GM23338 (cell line): ENCODE measurements at regions not wholly inside any gene's neighbourhood (a gene's known extent, or its start where the extent isn't known, plus 50 kb on each side); places are given as distances from the start of the nearest gene placed in this dataset.

Experiments used
- ATAC-seq: fragments of 200-7000 bp; cut with Tn5 transposase; 3 replicates; pipeline ENCODE4 v1.9.1; 2020
- DNase-seq: peaks from one replicate; pipeline ENCODE4 v3.0.0-alpha.2; 2015; ENCODE audit warnings: low spot score
- H2AFZ ChIP-seq: fragments of 200-600 bp; sonication (generic); 2 replicates; pipeline ENCODE4 v1.8.0; 2016; ENCODE audit warnings: antibody characterized with exemption, mild to moderate bottlenecking, moderate library complexity
- H3F3A ChIP-seq: fragments of 200-600 bp; sonication (generic); replicated peaks from 2 replicates; pipeline ENCODE4 v1.8.0; 2017; ENCODE audit warnings: antibody characterized with exemption, mixed run types, low read depth
- H3K27ac ChIP-seq: fragments of 200-600 bp; sonication (generic); 2 replicates; pipeline ENCODE4 v1.6.1; 2016; ENCODE audit warnings: low read depth
- H3K27me3 ChIP-seq: fragments of 200-600 bp; sonication (generic); 2 replicates; pipeline ENCODE4 v1.8.0; 2016; ENCODE audit warnings: mild to moderate bottlenecking, mixed run types, moderate library complexity; ENCODE audit not compliant: insufficient read depth
- H3K36me3 ChIP-seq: fragments of 200-600 bp; sonication (generic); 2 replicates; pipeline ENCODE4 v1.8.0; 2016; ENCODE audit warnings: mild to moderate bottlenecking; ENCODE audit not compliant: insufficient read depth
- H3K4me1 ChIP-seq: fragments of 200-600 bp; sonication (generic); 2 replicates; pipeline ENCODE4 v1.8.0; 2016; ENCODE audit warnings: mild to moderate bottlenecking, moderate library complexity; ENCODE audit not compliant: insufficient read depth
- H3K4me2 ChIP-seq: fragments of 200-600 bp; sonication (generic); 2 replicates; pipeline ENCODE4 v1.7.1; 2017; ENCODE audit warnings: mixed run types
- H3K4me3 ChIP-seq: fragments of 200-600 bp; sonication (generic); 2 replicates; pipeline ENCODE4 v1.6.1; 2016; ENCODE audit warnings: mixed run types
- H3K79me2 ChIP-seq: fragments of 200-600 bp; sonication (generic); replicated peaks from 2 replicates; pipeline ENCODE4 v1.8.0; 2017; ENCODE audit warnings: mild to moderate bottlenecking; ENCODE audit not compliant: insufficient read depth
- H3K9me2 ChIP-seq: fragments of 200-600 bp; sonication (generic); 2 replicates; pipeline ENCODE4 v1.8.0; 2017; ENCODE audit not compliant: insufficient read depth
- H4K20me1 ChIP-seq: fragments of 200-600 bp; sonication (generic); replicated peaks from 2 replicates; pipeline ENCODE4 v1.8.0; 2017; ENCODE audit warnings: mild to moderate bottlenecking; ENCODE audit not compliant: insufficient read depth
- H3K27ac Mint-ChIP-seq: 2 replicates; pipeline ENCODE4 v1.8.0; 2020; ENCODE audit warnings: inconsistent platforms, mild to moderate bottlenecking, moderate library complexity, mixed read lengths
- H3K27me3 Mint-ChIP-seq: 3 replicates; pipeline ENCODE4 v1.8.0; 2022; ENCODE audit warnings: low read depth, mild to moderate bottlenecking, moderate library complexity, mixed read lengths, inconsistent platforms; ENCODE audit not compliant: insufficient read depth, poor library complexity
- H3K36me3 Mint-ChIP-seq: 3 replicates; pipeline ENCODE4 v1.8.0; 2021; ENCODE audit warnings: low read depth, mild to moderate bottlenecking, inconsistent platforms, moderate library complexity, mixed read lengths
- H3K4me1 Mint-ChIP-seq: 3 replicates; pipeline ENCODE4 v1.8.0; 2020; ENCODE audit warnings: mild to moderate bottlenecking, inconsistent platforms, mixed read lengths
- H3K4me3 Mint-ChIP-seq: 3 replicates; pipeline ENCODE4 v1.8.0; 2021; ENCODE audit warnings: moderate library complexity, mild to moderate bottlenecking, inconsistent platforms, mixed read lengths
- H3K9me3 Mint-ChIP-seq: 3 replicates; pipeline ENCODE4 v1.8.0; 2020; ENCODE audit warnings: moderate library complexity, mild to moderate bottlenecking, inconsistent platforms, mixed read lengths
- CREB1 ChIP-seq: fragments of 250-450 bp; sonication (Bioruptor Pico); IDR thresholded peaks from 2 replicates; pipeline ENCODE4 v1.5.0; 2020; ENCODE audit warnings: low read depth, mild to moderate bottlenecking, moderate library complexity
- EZH2 ChIP-seq: fragments of 200-600 bp; sonication (generic); IDR thresholded peaks from one replicate; pipeline ENCODE4 v1.8.0; 2017; ENCODE audit warnings: antibody characterized with exemption, mild to moderate bottlenecking, low read depth; ENCODE audit not compliant: unreplicated experiment
- EZH2phosphoT487 ChIP-seq: fragments of 200-600 bp; sonication (generic); IDR thresholded peaks from one replicate; pipeline ENCODE4 v1.8.1; 2018; ENCODE audit warnings: antibody characterized with exemption; ENCODE audit not compliant: unreplicated experiment
- JUNB ChIP-seq: IDR thresholded peaks from one replicate; pipeline ENCODE4 v1.6.1; 2016; ENCODE audit warnings: antibody characterized with exemption; ENCODE audit not compliant: unreplicated experiment
- NANOG ChIP-seq: IDR thresholded peaks from 2 replicates; pipeline ENCODE4 v1.6.1; 2016; ENCODE audit warnings: antibody characterized with exemption, borderline replicate concordance
- ZNF114 ChIP-seq: fragments of 250-450 bp; sonication (Bioruptor Pico); IDR thresholded peaks from 2 replicates; pipeline ENCODE4 v1.5.0; 2020; ENCODE audit warnings: mild to moderate bottlenecking, moderate library complexity
- ZNF331 ChIP-seq: fragments of 250-450 bp; sonication (Bioruptor Pico); IDR thresholded peaks from 2 replicates; pipeline ENCODE4 v1.5.0; 2020; ENCODE audit warnings: low read depth, mild to moderate bottlenecking, moderate library complexity
- TF ChIP-seq, protein P1 (sequence below): IDR thresholded peaks from one replicate; pipeline ENCODE4 v1.6.1; 2018; ENCODE audit warnings: antibody characterized with exemption; ENCODE audit not compliant: unreplicated experiment
- TF ChIP-seq, protein P2 (sequence below): IDR thresholded peaks from 2 replicates; pipeline ENCODE4 v1.6.1; 2016; ENCODE audit warnings: antibody characterized with exemption
- TF ChIP-seq, protein P3 (sequence below): fragments of 250-450 bp; sonication (Bioruptor Pico); IDR thresholded peaks from 2 replicates; pipeline ENCODE4 v1.5.0; 2020; ENCODE audit warnings: mild to moderate bottlenecking, moderate library complexity

DNA sequence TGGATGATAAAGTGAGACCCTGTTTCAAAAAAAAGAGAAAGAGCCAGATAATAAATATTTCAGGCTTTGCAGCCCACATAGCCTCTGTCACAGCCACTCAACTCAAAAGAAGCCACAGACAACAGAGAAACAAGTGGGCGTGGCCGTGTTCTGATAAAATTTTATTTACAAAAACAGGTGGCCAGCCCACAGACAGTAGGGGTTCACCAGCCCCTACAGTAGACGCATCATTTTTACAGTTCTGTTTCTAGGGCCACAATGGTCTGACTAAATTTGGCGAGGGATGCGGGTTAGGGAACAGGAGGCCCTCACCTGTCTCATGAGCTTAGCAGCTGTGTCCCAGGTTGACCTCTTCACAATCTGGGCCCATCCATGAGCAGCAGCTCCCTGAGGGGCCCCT lies 59.5 kb downstream of the ARHGEF18 start (continued):
- TF ChIP-seq JUNB (no peak), EZH2 (no peak), NANOG (no peak)

DNA sequence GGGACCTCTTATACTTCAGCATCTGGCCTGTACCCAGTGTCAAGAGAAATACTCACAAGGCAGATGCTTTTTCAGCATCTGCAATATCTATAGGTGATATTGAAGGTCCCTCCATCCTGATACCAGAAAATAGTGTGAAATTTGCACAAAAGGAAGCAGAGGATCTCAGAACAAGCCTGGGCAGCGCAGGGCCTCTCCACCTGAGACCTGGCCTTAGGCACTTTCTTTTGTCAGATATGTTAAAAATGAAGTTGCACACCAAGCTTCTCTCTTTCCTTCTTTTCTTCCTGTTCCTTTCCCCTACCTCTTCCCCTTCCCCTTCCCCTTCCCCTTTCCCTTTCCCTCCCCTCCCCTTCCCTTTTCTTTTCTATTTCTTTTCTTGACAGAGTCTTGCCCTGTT lies 62.2 kb downstream of the ARHGEF18 start:
- Histone ChIP-seq H3K27me3 (no peaks in the 10 kb centered on the region), H3K27ac (no peak overlapping the region), H3K4me2 (no peak overlapping the region), H2AFZ (no peak overlapping the region), H3K4me3 (no peak overlapping the region), H3F3A (0 out of 2 replicates have a peak, but pooled peaks cover 3% of the 10 kb centered on the region), H3K9me2 (no peaks in the 10 kb centered on the region), H3K4me1 (no peaks in the 10 kb centered on the region; the same call in none of the 2 replicates), H3K79me2 (peaks cover 56% of the 10 kb centered on the region), H4K20me1 (no peaks in the 10 kb centered on the region; the same call in 1 of the 2 replicates), H3K36me3 (no peaks in the 10 kb centered on the region)
- Mint-ChIP-seq H3K9me3 (no peaks in the 10 kb centered on the region), H3K36me3 (peaks cover 5% of the 10 kb centered on the region; the same call in 1 of the 3 replicates), H3K27me3 (peaks cover 2% of the 10 kb centered on the region), H3K4me1 (peaks cover 11% of the 10 kb centered on the region), H3K4me3 (no peak overlapping the region), H3K27ac (no peak overlapping the region)
- ATAC-seq, result no peak
- no peak for TF ChIP-seq CREB1
- TF ChIP-seq NANOG, result no peak
- TF ChIP-seq, protein P1, sequence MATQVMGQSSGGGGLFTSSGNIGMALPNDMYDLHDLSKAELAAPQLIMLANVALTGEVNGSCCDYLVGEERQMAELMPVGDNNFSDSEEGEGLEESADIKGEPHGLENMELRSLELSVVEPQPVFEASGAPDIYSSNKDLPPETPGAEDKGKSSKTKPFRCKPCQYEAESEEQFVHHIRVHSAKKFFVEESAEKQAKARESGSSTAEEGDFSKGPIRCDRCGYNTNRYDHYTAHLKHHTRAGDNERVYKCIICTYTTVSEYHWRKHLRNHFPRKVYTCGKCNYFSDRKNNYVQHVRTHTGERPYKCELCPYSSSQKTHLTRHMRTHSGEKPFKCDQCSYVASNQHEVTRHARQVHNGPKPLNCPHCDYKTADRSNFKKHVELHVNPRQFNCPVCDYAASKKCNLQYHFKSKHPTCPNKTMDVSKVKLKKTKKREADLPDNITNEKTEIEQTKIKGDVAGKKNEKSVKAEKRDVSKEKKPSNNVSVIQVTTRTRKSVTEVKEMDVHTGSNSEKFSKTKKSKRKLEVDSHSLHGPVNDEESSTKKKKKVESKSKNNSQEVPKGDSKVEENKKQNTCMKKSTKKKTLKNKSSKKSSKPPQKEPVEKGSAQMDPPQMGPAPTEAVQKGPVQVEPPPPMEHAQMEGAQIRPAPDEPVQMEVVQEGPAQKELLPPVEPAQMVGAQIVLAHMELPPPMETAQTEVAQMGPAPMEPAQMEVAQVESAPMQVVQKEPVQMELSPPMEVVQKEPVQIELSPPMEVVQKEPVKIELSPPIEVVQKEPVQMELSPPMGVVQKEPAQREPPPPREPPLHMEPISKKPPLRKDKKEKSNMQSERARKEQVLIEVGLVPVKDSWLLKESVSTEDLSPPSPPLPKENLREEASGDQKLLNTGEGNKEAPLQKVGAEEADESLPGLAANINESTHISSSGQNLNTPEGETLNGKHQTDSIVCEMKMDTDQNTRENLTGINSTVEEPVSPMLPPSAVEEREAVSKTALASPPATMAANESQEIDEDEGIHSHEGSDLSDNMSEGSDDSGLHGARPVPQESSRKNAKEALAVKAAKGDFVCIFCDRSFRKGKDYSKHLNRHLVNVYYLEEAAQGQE, result no peak
- TF ChIP-seq EZH2, result no peak
- no peak for TF ChIP-seq EZH2phosphoT487
- TF ChIP-seq JUNB, result no peak
- TF ChIP-seq, protein P2, sequence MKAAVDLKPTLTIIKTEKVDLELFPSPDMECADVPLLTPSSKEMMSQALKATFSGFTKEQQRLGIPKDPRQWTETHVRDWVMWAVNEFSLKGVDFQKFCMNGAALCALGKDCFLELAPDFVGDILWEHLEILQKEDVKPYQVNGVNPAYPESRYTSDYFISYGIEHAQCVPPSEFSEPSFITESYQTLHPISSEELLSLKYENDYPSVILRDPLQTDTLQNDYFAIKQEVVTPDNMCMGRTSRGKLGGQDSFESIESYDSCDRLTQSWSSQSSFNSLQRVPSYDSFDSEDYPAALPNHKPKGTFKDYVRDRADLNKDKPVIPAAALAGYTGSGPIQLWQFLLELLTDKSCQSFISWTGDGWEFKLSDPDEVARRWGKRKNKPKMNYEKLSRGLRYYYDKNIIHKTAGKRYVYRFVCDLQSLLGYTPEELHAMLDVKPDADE, result no peak
- TF ChIP-seq, protein P3, sequence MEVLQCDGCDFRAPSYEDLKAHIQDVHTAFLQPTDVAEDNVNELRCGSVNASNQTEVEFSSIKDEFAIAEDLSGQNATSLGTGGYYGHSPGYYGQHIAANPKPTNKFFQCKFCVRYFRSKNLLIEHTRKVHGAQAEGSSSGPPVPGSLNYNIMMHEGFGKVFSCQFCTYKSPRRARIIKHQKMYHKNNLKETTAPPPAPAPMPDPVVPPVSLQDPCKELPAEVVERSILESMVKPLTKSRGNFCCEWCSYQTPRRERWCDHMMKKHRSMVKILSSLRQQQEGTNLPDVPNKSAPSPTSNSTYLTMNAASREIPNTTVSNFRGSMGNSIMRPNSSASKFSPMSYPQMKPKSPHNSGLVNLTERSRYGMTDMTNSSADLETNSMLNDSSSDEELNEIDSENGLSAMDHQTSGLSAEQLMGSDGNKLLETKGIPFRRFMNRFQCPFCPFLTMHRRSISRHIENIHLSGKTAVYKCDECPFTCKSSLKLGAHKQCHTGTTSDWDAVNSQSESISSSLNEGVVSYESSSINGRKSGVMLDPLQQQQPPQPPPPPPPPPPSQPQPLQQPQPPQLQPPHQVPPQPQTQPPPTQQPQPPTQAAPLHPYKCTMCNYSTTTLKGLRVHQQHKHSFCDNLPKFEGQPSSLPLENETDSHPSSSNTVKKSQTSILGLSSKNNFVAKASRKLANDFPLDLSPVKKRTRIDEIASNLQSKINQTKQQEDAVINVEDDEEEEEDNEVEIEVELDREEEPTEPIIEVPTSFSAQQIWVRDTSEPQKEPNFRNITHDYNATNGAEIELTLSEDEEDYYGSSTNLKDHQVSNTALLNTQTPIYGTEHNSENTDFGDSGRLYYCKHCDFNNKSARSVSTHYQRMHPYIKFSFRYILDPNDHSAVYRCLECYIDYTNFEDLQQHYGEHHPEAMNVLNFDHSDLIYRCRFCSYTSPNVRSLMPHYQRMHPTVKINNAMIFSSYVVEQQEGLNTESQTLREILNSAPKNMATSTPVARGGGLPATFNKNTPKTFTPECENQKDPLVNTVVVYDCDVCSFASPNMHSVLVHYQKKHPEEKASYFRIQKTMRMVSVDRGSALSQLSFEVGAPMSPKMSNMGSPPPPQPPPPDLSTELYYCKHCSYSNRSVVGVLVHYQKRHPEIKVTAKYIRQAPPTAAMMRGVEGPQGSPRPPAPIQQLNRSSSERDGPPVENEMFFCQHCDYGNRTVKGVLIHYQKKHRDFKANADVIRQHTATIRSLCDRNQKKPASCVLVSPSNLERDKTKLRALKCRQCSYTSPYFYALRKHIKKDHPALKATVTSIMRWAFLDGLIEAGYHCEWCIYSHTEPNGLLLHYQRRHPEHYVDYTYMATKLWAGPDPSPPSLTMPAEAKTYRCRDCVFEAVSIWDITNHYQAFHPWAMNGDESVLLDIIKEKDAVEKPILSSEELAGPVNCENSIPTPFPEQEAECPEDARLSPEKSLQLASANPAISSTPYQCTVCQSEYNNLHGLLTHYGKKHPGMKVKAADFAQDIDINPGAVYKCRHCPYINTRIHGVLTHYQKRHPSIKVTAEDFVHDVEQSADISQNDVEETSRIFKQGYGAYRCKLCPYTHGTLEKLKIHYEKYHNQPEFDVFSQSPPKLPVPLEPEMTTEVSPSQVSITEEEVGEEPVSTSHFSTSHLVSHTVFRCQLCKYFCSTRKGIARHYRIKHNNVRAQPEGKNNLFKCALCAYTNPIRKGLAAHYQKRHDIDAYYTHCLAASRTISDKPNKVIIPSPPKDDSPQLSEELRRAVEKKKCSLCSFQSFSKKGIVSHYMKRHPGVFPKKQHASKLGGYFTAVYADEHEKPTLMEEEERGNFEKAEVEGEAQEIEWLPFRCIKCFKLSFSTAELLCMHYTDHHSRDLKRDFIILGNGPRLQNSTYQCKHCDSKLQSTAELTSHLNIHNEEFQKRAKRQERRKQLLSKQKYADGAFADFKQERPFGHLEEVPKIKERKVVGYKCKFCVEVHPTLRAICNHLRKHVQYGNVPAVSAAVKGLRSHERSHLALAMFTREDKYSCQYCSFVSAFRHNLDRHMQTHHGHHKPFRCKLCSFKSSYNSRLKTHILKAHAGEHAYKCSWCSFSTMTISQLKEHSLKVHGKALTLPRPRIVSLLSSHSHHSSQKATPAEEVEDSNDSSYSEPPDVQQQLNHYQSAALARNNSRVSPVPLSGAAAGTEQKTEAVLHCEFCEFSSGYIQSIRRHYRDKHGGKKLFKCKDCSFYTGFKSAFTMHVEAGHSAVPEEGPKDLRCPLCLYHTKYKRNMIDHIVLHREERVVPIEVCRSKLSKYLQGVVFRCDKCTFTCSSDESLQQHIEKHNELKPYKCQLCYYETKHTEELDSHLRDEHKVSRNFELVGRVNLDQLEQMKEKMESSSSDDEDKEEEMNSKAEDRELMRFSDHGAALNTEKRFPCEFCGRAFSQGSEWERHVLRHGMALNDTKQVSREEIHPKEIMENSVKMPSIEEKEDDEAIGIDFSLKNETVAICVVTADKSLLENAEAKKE (CRISPR knock-in tag), result no peak
- no peak for TF ChIP-seq ZNF331 (CRISPR knock-in tag)
- TF ChIP-seq ZNF114 (CRISPR knock-in tag), result no peak
- no peak for DNase-seq
